BLaER1 treated with 17β-estradiol and CSF1 and Interleukin-3, amounts not matched to agents 10 nM and 100 nM (cell line): ENCODE measurements at regions not wholly inside any gene's neighbourhood (a gene's known extent, or its start where the extent isn't known, plus 50 kb on each side); places are given as distances from the start of the nearest gene placed in this dataset.
A peak's percentile ranks its signal among the peaks of the same experiment; 100 is the strongest.

ENCODE experiments used
- H3K27ac ChIP-seq, 11 experiments: shearing (Covaris generic); formaldehyde crosslinking; 2 replicates each; pipeline ENCODE4 v1.8.1; 2022
- H3K27me3 ChIP-seq, 11 experiments: shearing (Covaris generic); formaldehyde crosslinking; 2 replicates each; pipeline ENCODE4 v1.8.1; 2022
- H3K36me3 ChIP-seq, 11 experiments: shearing (Covaris generic); formaldehyde crosslinking; 2 replicates each; pipeline ENCODE4 v1.8.1; 2022
- H3K4me1 ChIP-seq, 10 experiments: shearing (Covaris generic); formaldehyde crosslinking; 2 replicates each; pipeline ENCODE4 v1.8.1; 2022
- H3K4me2 ChIP-seq, 11 experiments: shearing (Covaris generic); formaldehyde crosslinking; 2 replicates each; pipeline ENCODE4 v1.8.1; 2022
- H3K4me3 ChIP-seq, 10 experiments: shearing (Covaris generic); formaldehyde crosslinking; 2 replicates each; pipeline ENCODE4 v1.8.1; 2022
- H3K9ac ChIP-seq, 11 experiments: shearing (Covaris generic); formaldehyde crosslinking; 2 replicates each; pipeline ENCODE4 v1.8.1; 2022
- H3K9me3 ChIP-seq, 11 experiments: shearing (Covaris generic); formaldehyde crosslinking; replicated peaks in 1 of 11; 2 replicates each; pipeline ENCODE4 v1.8.1; 2022
- H4K20me1 ChIP-seq, 11 experiments: shearing (Covaris generic); formaldehyde crosslinking; 2 replicates each; pipeline ENCODE4 v1.8.1; 2022
- Cebpa-rat ChIP-seq, 11 experiments: shearing (Covaris generic); IDR thresholded peaks; 2 replicates each; pipeline ENCODE4 v1.8.1; 2022

GRCh38 chr6:133710826-133711225 lies 178.1 kb upstream of the TCF21 start:
- Histone ChIP-seq H4K20me1 (no peaks in the 10 kb centered on the region), H3K4me2 (no peak overlapping the region), H3K27ac (no peak overlapping the region), H3K4me1 (peaks cover 19 to 33% (median 27%) of the 10 kb centered on the region in 10 experiments), H3K36me3 (no peaks in the 10 kb centered on the region), H3K4me3 (no peak overlapping the region), H3K27me3 (peaks cover 0 to 9% (median 0%) of the 10 kb centered on the region in 11 experiments; a peak in 4 of 22 replicates), H3K9me3 (peaks cover 0 to 24% (median 5%) of the 10 kb centered on the region in 11 experiments; a peak in 10 of 22 replicates), H3K9ac (no peak overlapping the region)
- TF ChIP-seq Cebpa-rat (IDR thresholded peaks at IDR 0.05), result no peak

- peak overlapping the region; percentile 24 to 60 (median 40); a peak in 18 of 22 replicates for H3K4me2 ChIP-seq
- peaks cover 5 to 11% (median 9%) of the 10 kb centered on the region in 10 experiments; a peak in 16 of 20 replicates for H3K4me1 ChIP-seq
- TF ChIP-seq Cebpa-rat (IDR thresholded peaks at IDR 0.05), result no peak
- H3K9ac ChIP-seq, result no peak overlapping the region
- H3K4me3 ChIP-seq, result no peak overlapping the region
- no peaks in the 10 kb centered on the region for H3K36me3 ChIP-seq
- no peaks in the 10 kb centered on the region for H4K20me1 ChIP-seq
- peaks cover 0 to 10% (median 0%) of the 10 kb centered on the region in 11 experiments; a peak in 1 of 22 replicates for H3K27me3 ChIP-seq
- peaks cover 0 to 7% (median 0%) of the 10 kb centered on the region in 11 experiments; a peak in 7 of 22 replicates for H3K9me3 ChIP-seq
- no peak overlapping the region for H3K27ac ChIP-seq
Measured at GRCh38 chr6:133715270-133715669, 173.6 kb upstream of the TCF21 start.

GRCh38 chr6:133724726-133725125 lies 164.2 kb upstream of the TCF21 start:
- Histone ChIP-seq H3K36me3 (no peaks in the 10 kb centered on the region), H3K4me1 (no peaks in the 10 kb centered on the region), H4K20me1 (no peaks in the 10 kb centered on the region), H3K27me3 (no peaks in the 10 kb centered on the region), H3K27ac (no peak overlapping the region), H3K4me3 (no peak overlapping the region), H3K4me2 (no peak overlapping the region), H3K9me3 (peaks cover 10 to 43% (median 20%) of the 10 kb centered on the region in 11 experiments; a peak in 19 of 22 replicates), H3K9ac (no peak overlapping the region)
- TF ChIP-seq Cebpa-rat (IDR thresholded peaks at IDR 0.05), result no peak

GRCh38 chr6:133726188-133726587 lies 162.7 kb upstream of the TCF21 start:
- Histone ChIP-seq H3K4me1 (no peaks in the 10 kb centered on the region), H3K27me3 (no peaks in the 10 kb centered on the region), H3K36me3 (no peaks in the 10 kb centered on the region), H4K20me1 (no peaks in the 10 kb centered on the region), H3K27ac (no peak overlapping the region), H3K9me3 (peaks cover 10 to 43% (median 20%) of the 10 kb centered on the region in 11 experiments; a peak in 19 of 22 replicates), H3K4me3 (no peak overlapping the region), H3K4me2 (no peak overlapping the region), H3K9ac (no peak overlapping the region)
- TF ChIP-seq Cebpa-rat (IDR thresholded peaks at IDR 0.05), result no peak

GRCh38 chr6:133730881-133731280 lies 158.0 kb upstream of the TCF21 start:
- H3K27me3 ChIP-seq, result no peaks in the 10 kb centered on the region
- H3K27ac ChIP-seq, result no peak overlapping the region
- TF ChIP-seq Cebpa-rat (IDR thresholded peaks at IDR 0.05), result no peak

GRCh38 chr6:133740218-133740617 lies 148.7 kb upstream of the TCF21 start:
- Histone ChIP-seq H3K4me2 (peak overlapping the region in 9 of 11 experiments; percentile 52 to 70 (median 62); a peak in 17 of 22 replicates), H3K27me3 (no peaks in the 10 kb centered on the region), H4K20me1 (no peaks in the 10 kb centered on the region), H3K36me3 (no peaks in the 10 kb centered on the region), H3K9me3 (no peaks in the 10 kb centered on the region), H3K27ac (peak overlapping the region in 6 of 11 experiments; percentile 32 to 75 (median 68); a peak in 10 of 22 replicates), H3K4me3 (no peak overlapping the region), H3K9ac (peak overlapping the region in 2 of 11 experiments; percentile 6 to 42; a peak in 1 of 22 replicates), H3K4me1 (peaks cover 14 to 26% (median 21%) of the 10 kb centered on the region in 10 experiments)
- TF ChIP-seq Cebpa-rat (IDR thresholded peaks at IDR 0.05), result no peak

More at GRCh38 chr6:133730881-133731280, 158.0 kb upstream of the TCF21 start:
- Histone ChIP-seq H3K36me3 (no peaks in the 10 kb centered on the region), H3K4me3 (no peak overlapping the region), H4K20me1 (no peaks in the 10 kb centered on the region), H3K9me3 (peaks cover 18 to 41% (median 35%) of the 10 kb centered on the region in 11 experiments), H3K4me2 (no peak overlapping the region), H3K9ac (no peak overlapping the region), H3K4me1 (no peaks in the 10 kb centered on the region)

GRCh38 chr6:133740816-133741215 lies 148.1 kb upstream of the TCF21 start:
- 0 out of 22 replicates have a peak, but pooled peaks cover 0 to 1% (median 0%) of the 10 kb centered on the region in 11 experiments for H3K9me3 ChIP-seq
- peak overlapping the region in 6 of 11 experiments; percentile 32 to 75 (median 68); a peak in 11 of 22 replicates for H3K27ac ChIP-seq
- H3K4me1 ChIP-seq, result peaks cover 14 to 26% (median 21%) of the 10 kb centered on the region in 10 experiments
- peak overlapping the region in 4 of 11 experiments; percentile 30 to 57 (median 55); a peak in 6 of 22 replicates for H3K9ac ChIP-seq
- TF ChIP-seq Cebpa-rat (IDR thresholded peaks at IDR 0.05), result no peak
- H3K4me3 ChIP-seq, result no peak overlapping the region
- no peaks in the 10 kb centered on the region for H3K36me3 ChIP-seq
- no peaks in the 10 kb centered on the region for H3K27me3 ChIP-seq
- peak overlapping the region; percentile 8 to 70 (median 60); a peak in 21 of 22 replicates for H3K4me2 ChIP-seq
- no peaks in the 10 kb centered on the region for H4K20me1 ChIP-seq

- TF ChIP-seq Cebpa-rat (IDR thresholded peaks at IDR 0.05), result peak in 5 of 11 experiments; percentile 39 to 88 (median 75); a peak in 10 of 22 replicates
- Histone ChIP-seq H3K9me3 (peaks cover 0 to 7% (median 0%) of the 10 kb centered on the region in 11 experiments; a peak in 3 of 22 replicates), H4K20me1 (no peaks in the 10 kb centered on the region), H3K9ac (peak overlapping the region in 4 of 11 experiments; percentile 30 to 57 (median 55); a peak in 6 of 22 replicates), H3K4me2 (peak overlapping the region; percentile 8 to 70 (median 60)), H3K36me3 (no peaks in the 10 kb centered on the region), H3K4me1 (peaks cover 14 to 26% (median 21%) of the 10 kb centered on the region in 10 experiments), H3K4me3 (no peak overlapping the region), H3K27me3 (no peaks in the 10 kb centered on the region), H3K27ac (peak overlapping the region in 6 of 11 experiments; percentile 51 to 75 (median 68); a peak in 12 of 22 replicates)
Measured at GRCh38 chr6:133741375-133741861, 147.5 kb upstream of the TCF21 start.

GRCh38 chr6:133743621-133744020 lies 145.3 kb upstream of the TCF21 start:
- Histone ChIP-seq H3K4me3 (no peak overlapping the region), H3K27ac (0 out of 22 replicates have a peak overlapping the region, but pooled peaks of 1 of the 11 experiments have one; percentile 17), H3K4me1 (peaks cover 14 to 26% (median 21%) of the 10 kb centered on the region in 10 experiments), H3K36me3 (no peaks in the 10 kb centered on the region), H3K4me2 (no peak overlapping the region), H3K9me3 (peaks cover 0 to 11% (median 0%) of the 10 kb centered on the region in 11 experiments; a peak in 6 of 22 replicates), H3K9ac (no peak overlapping the region), H3K27me3 (no peaks in the 10 kb centered on the region), H4K20me1 (no peaks in the 10 kb centered on the region)
- TF ChIP-seq Cebpa-rat (IDR thresholded peaks at IDR 0.05), result no peak
